ENCODE measurements at regions not wholly inside any gene's neighbourhood (a gene's known extent, or its start where the extent isn't known, plus 50 kb on each side); places are given as distances from the start of the nearest gene placed in this dataset.

GRCh38 chr9:117649126-117649525, 55.1 kb upstream of the TLR4 start:
- H3K36me3 ChIP-seq (ENCODE audit: control insufficient read depth, insufficient read depth, low read length): no peaks in the 10 kb centered on the region
- intact Hi-C loops (cut with micrococcal nuclease; ENCODE audit: unreplicated experiment): no loop called here

GRCh38 chr9:117644932-117645636, 59.1 kb upstream of the TLR4 start:
- Histone ChIP-seq H3K27me3 (replicated peaks; ENCODE audit: control insufficient read depth, insufficient read depth, low read length) (no peaks in the 10 kb centered on the region; the same call in 1 of the 2 replicates), H3K4me1 (no peaks in the 10 kb centered on the region), H3K36me3 (ENCODE audit: control insufficient read depth, insufficient read depth, low read length) (no peaks in the 10 kb centered on the region), H3K9me3 (no peaks in the 10 kb centered on the region), H3K4me3 (ENCODE audit: low read depth, low read length) (no peak overlapping the region)
- Mint-ChIP-seq H3K27me3 (ENCODE audit: insufficient read depth, unreplicated experiment) (peaks cover 12% of the 10 kb centered on the region), H3K4me1 (ENCODE audit: low read depth, unreplicated experiment) (no peaks in the 10 kb centered on the region), H3K36me3 (ENCODE audit: insufficient read depth, unreplicated experiment) (no peaks in the 10 kb centered on the region), H3K4me3 (ENCODE audit: unreplicated experiment) (no peak overlapping the region), H3K9me3 (ENCODE audit: unreplicated experiment) (no peaks in the 10 kb centered on the region), H3K27ac (ENCODE audit: unreplicated experiment) (no peak overlapping the region)
- intact Hi-C loops (cut with micrococcal nuclease; ENCODE audit: unreplicated experiment): loop anchor here (1.0 to 5.0 kb wide), 3 partner anchors 137 to 525 kb away; no protein-coding TSS in a partner anchor
- TF ChIP-seq, protein P1, sequence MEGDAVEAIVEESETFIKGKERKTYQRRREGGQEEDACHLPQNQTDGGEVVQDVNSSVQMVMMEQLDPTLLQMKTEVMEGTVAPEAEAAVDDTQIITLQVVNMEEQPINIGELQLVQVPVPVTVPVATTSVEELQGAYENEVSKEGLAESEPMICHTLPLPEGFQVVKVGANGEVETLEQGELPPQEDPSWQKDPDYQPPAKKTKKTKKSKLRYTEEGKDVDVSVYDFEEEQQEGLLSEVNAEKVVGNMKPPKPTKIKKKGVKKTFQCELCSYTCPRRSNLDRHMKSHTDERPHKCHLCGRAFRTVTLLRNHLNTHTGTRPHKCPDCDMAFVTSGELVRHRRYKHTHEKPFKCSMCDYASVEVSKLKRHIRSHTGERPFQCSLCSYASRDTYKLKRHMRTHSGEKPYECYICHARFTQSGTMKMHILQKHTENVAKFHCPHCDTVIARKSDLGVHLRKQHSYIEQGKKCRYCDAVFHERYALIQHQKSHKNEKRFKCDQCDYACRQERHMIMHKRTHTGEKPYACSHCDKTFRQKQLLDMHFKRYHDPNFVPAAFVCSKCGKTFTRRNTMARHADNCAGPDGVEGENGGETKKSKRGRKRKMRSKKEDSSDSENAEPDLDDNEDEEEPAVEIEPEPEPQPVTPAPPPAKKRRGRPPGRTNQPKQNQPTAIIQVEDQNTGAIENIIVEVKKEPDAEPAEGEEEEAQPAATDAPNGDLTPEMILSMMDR (IDR thresholded peaks at IDR 0.05; ENCODE audit: insufficient read depth in 1 of 2, low read depth in 1 of 2, low read length in 1 of 2, severe bottlenecking in 1 of 2, unreplicated experiment in 1 of 2): no peak
- CTCF ChIA-PET: no interaction called here
- POLR2A ChIA-PET: no interaction called here
- no peak for DNase-seq
- BruUV-seq (replicated peaks): no TSS peak

More at GRCh38 chr9:117649126-117649525, 55.1 kb upstream of the TLR4 start:
- CTCF ChIA-PET: no interaction called here
- TF ChIP-seq, protein P1 (IDR thresholded peaks at IDR 0.05; ENCODE audit: insufficient read depth in 1 of 2, low read depth in 1 of 2, low read length in 1 of 2, severe bottlenecking in 1 of 2, unreplicated experiment in 1 of 2): no peak
- Mint-ChIP-seq H3K4me3 (ENCODE audit: unreplicated experiment) (no peak overlapping the region), H3K36me3 (ENCODE audit: insufficient read depth, unreplicated experiment) (no peaks in the 10 kb centered on the region), H3K9me3 (ENCODE audit: unreplicated experiment) (no peaks in the 10 kb centered on the region), H3K27me3 (ENCODE audit: insufficient read depth, unreplicated experiment) (peaks cover 10% of the 10 kb centered on the region), H3K4me1 (ENCODE audit: low read depth, unreplicated experiment) (no peaks in the 10 kb centered on the region), H3K27ac (ENCODE audit: unreplicated experiment) (no peak overlapping the region)
- no peaks in the 10 kb centered on the region for H3K9me3 ChIP-seq
- POLR2A ChIA-PET: no interaction called here
- H3K27me3 ChIP-seq (replicated peaks; ENCODE audit: control insufficient read depth, insufficient read depth, low read length): no peaks in the 10 kb centered on the region; the same call in 1 of the 2 replicates
- H3K4me1 ChIP-seq: no peaks in the 10 kb centered on the region
- no TSS peak for BruUV-seq (replicated peaks)
- H3K4me3 ChIP-seq (ENCODE audit: low read depth, low read length): no peak overlapping the region
- no peak for DNase-seq

DNA sequence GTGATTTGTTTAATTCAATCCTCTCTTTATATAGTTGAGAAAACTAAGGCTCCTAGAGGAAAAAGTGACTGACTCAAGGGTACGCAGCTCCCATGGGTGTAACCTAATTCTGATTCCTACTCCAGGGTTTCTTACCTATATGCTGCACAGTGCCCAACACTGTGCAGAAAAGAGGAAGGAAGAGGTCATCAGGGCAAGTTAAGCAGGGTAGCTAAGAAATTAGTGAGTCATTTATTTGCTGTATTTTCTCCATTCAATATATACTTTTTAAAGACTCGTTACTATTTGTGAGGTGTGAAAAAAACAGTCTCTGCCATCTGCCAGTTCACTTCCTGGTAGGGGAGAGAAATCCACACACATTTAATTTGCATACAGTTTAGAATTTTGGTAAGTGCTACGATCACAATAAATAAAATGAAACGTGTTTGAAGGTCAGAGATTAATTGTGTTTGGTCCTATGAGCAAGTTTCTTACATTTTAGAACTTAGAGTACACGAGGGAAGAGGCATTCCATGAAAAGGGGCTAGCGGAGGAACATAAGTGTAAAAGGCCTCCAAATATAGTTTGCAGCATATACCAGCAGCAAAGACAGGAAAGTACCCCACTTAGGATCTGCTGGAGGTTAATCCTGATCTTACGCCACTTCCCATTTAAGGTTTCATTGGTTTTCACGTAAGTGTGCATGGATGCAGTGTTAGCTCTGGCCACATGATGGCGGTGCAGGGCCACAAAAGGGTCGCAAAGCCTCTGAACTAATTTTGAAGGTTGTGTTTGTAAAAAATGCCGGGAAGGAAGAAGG, 59.9 kb upstream of the TLR4 start:
- TF ChIP-seq, protein P1 (IDR thresholded peaks at IDR 0.05; ENCODE audit: insufficient read depth in 1 of 2, low read depth in 1 of 2, low read length in 1 of 2, severe bottlenecking in 1 of 2, unreplicated experiment in 1 of 2): peak; percentile 91 to 93
- CTCF ChIA-PET: no interaction called here
- H3K9me3 ChIP-seq: no peaks in the 10 kb centered on the region

More for the DNA sequence above, 59.9 kb upstream of the TLR4 start:
- H3K4me1 ChIP-seq: no peaks in the 10 kb centered on the region
- Mint-ChIP-seq H3K4me3 (ENCODE audit: unreplicated experiment) (no peak overlapping the region), H3K9me3 (ENCODE audit: unreplicated experiment) (no peaks in the 10 kb centered on the region), H3K4me1 (ENCODE audit: low read depth, unreplicated experiment) (no peaks in the 10 kb centered on the region), H3K27ac (ENCODE audit: unreplicated experiment) (no peak overlapping the region), H3K27me3 (ENCODE audit: insufficient read depth, unreplicated experiment) (peaks cover 9% of the 10 kb centered on the region), H3K36me3 (ENCODE audit: insufficient read depth, unreplicated experiment) (no peaks in the 10 kb centered on the region)
- POLR2A ChIA-PET: no interaction called here
- H3K4me3 ChIP-seq (ENCODE audit: low read depth, low read length): no peak overlapping the region
- intact Hi-C loops (cut with micrococcal nuclease; ENCODE audit: unreplicated experiment): loop anchor here (1.0 to 5.0 kb wide), 3 partner anchors 138 to 526 kb away; no protein-coding TSS in a partner anchor
- H3K36me3 ChIP-seq (ENCODE audit: control insufficient read depth, insufficient read depth, low read length): no peaks in the 10 kb centered on the region
- peak; percentile 57 to 67 for DNase-seq
- H3K27me3 ChIP-seq (replicated peaks; ENCODE audit: control insufficient read depth, insufficient read depth, low read length): no peaks in the 10 kb centered on the region; the same call in 1 of the 2 replicates
- BruUV-seq (replicated peaks): no TSS peak

Measured in Caco-2 (cell line).